Heart left ventricle (tissue), 13 donors: ENCODE measurements at regions not wholly inside any gene's neighbourhood (a gene's known extent, or its start where the extent isn't known, plus 50 kb on each side); places are given as distances from the start of the nearest gene placed in this dataset.

Experiments
- POLR2A ChIP-seq, 2 donors: fragments of 450-650 bp; IDR thresholded peaks; one replicate each; pipeline ENCODE4 v1.6.1; 2017; ENCODE audit warnings: antibody characterized with exemption in 2 of 2, mild to moderate bottlenecking in 2 of 2, moderate library complexity in 2 of 2
- TF ChIP-seq, protein P1 (sequence below), 12 donors: fragments of 200-600 bp; sonication (generic) in 4 of 12; IDR thresholded peaks; one replicate each; pipeline versions ENCODE4 v1.5.0 to v1.8.0; 2018 to 2022; ENCODE audit warnings: antibody characterized with exemption in 12 of 12, mild to moderate bottlenecking in 5 of 12
- donor health status: ischemic (EF 13 %, LVEDD 7.1; RV severe dilation, severe dysfunction).
- donor health status: DM: no; HTN: yes; CAD: no.
- donor health status: DM: no; HTN: no; CAD: no.
- donor health status: ischemic (EF 25% LVEDD 6.9; RV normal size, moderate dysfunction).
- donor health status: ischemic (EF 25% LVEDD 5.7; RV mildly dilated, moderate dysfunction).
- donor health status: ischemic (EF 35%, LVEDD 5.7; RV mildly dilated, moderate dysfunction).
- donor health status: nonischemic (EF 11% LVEDD 7.7; RV severe dilation, severe dysfunction).
- donor health status: DM: yes; HTN: yes; CAD: no.
- donor health status: PGD.
- donor health status: ischemic (EF 29% LVEDD 5.4; RV normal size, mild dysfunction).
- donor health status: nonischemic (EF 23%, LVEDD 6.1; RV moderate dilation, normal function).

DNA sequence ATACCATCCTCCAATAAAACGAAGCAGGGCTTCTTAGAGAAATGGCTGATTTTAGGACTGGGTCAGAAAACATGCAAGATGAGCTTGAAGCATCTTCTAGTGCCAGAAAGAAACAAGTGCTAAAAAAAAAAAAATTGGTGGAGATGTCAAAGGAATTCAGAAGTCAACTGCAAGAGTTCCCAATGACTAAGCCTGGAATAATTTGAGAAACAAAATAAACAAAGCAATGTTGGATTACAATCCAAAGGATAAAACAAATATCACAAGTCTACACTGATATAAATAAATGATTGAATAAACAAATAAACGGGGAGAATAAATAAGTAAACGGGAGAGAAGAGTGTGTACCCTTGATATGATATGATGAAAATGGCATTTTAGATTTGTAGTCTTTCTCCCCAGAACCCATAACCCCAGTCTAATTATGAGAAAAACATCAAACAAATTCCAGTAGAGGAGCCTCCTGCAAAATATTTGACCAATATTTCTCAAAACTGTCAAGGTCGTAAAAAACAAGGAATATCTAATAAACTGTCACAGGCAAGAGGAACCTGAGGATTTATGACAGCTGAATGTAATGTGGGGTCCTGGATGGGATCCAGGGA, 63.5 kb upstream of the CCL21 start:
- TF ChIP-seq, protein P1, sequence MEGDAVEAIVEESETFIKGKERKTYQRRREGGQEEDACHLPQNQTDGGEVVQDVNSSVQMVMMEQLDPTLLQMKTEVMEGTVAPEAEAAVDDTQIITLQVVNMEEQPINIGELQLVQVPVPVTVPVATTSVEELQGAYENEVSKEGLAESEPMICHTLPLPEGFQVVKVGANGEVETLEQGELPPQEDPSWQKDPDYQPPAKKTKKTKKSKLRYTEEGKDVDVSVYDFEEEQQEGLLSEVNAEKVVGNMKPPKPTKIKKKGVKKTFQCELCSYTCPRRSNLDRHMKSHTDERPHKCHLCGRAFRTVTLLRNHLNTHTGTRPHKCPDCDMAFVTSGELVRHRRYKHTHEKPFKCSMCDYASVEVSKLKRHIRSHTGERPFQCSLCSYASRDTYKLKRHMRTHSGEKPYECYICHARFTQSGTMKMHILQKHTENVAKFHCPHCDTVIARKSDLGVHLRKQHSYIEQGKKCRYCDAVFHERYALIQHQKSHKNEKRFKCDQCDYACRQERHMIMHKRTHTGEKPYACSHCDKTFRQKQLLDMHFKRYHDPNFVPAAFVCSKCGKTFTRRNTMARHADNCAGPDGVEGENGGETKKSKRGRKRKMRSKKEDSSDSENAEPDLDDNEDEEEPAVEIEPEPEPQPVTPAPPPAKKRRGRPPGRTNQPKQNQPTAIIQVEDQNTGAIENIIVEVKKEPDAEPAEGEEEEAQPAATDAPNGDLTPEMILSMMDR (IDR thresholded peaks at IDR 0.05) = no peak
- no peak for TF ChIP-seq POLR2A (IDR thresholded peaks at IDR 0.05)
